GM12875 (cell line): ENCODE measurements at regions not wholly inside any gene's neighbourhood (a gene's known extent, or its start where the extent isn't known, plus 50 kb on each side); places are given as distances from the start of the nearest gene placed in this dataset.

Experiments used
- H3K4me3 ChIP-seq: one replicate; pipeline ENCODE4 v1.5.1; 2011; ENCODE audit warnings: low read depth, low read length, control low read depth
- CTCF ChIP-seq: IDR thresholded peaks from 2 replicates; pipeline ENCODE4 v1.5.1; 2011; ENCODE audit warnings: low read depth, mild to moderate bottlenecking, control low read depth, inconsistent platforms, low read length, moderate library complexity, borderline replicate concordance; ENCODE audit not compliant: insufficient read depth

GRCh38 chr1:5375481-5375880, 616.7 kb downstream of the NPHP4 start:
- no peak overlapping the region for H3K4me3 ChIP-seq
- TF ChIP-seq CTCF, result no peak

- no peak overlapping the region for H3K4me3 ChIP-seq
- no peak for TF ChIP-seq CTCF
Measured at GRCh38 chr1:5374192-5374591, 618.0 kb downstream of the NPHP4 start.

- no peak for TF ChIP-seq CTCF
- H3K4me3 ChIP-seq, result no peak overlapping the region
Measured at GRCh38 chr1:5373281-5373680, 618.9 kb downstream of the NPHP4 start.

GRCh38 chr1:5371270-5371669, 621.0 kb downstream of the NPHP4 start:
- no peak for TF ChIP-seq CTCF
- H3K4me3 ChIP-seq, result no peak overlapping the region

- H3K4me3 ChIP-seq, result no peak overlapping the region
- TF ChIP-seq CTCF, result no peak
Measured at GRCh38 chr1:5370311-5370710, 621.9 kb downstream of the NPHP4 start.

- H3K4me3 ChIP-seq, result no peak overlapping the region
- TF ChIP-seq CTCF, result no peak
Measured at GRCh38 chr1:5369223-5369622, 623.0 kb downstream of the NPHP4 start.

- H3K4me3 ChIP-seq, result no peak overlapping the region
- no peak for TF ChIP-seq CTCF
Measured at GRCh38 chr1:5368201-5368600, 624.0 kb downstream of the NPHP4 start.
